GM21529 (cell line): ENCODE measurements at regions not wholly inside any gene's neighbourhood (a gene's known extent, or its start where the extent isn't known, plus 50 kb on each side); places are given as distances from the start of the nearest gene placed in this dataset.

Source experiments
- ATAC-seq: cut with Tn5 transposase; IDR thresholded peaks from one replicate; pipeline ENCODE4 v1.9.1; 2021; ENCODE audit not compliant: unreplicated experiment

DNA sequence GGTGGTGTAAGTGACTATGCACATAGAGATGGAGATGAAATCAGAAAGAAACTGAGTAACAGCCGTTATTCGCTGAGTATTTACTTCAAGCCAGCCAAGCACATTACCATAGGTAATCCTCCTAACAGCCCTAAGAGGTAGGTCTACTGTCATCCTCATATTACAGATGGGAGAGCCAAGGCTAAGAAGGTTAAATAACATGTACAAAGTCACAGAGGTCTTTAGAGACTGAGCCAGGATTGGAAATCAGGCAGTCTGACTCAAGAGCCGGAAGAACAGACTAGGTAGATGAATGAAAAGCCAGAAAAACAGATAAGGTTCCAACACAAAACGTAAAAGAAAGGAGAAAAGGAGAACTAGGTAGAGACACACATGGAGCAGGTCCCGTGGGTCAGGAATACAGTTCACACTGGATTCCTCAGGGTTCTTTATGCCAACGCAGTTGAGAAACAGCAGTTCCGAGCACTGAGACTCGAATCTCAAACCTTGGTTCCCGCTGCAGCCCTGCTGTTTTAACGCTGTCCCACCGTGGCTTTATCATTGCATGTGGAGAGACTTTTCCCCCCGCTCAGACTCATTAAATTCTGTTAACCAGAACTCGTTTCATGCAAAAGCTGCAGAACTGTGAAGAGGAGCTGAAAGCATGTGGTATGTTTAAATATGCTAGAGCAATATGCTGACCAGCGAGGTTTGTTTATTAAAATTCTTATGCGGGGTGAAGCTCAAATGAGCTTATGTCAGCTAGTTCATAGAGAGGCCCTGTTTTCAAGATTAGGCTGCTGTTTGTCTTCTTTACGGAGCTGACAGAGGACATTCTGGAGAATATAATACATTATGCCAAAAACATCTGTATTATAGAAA, 537.9 kb downstream of the CD83 start:
- no peak for ATAC-seq

GRCh38 chr6:14656078-14656521, 538.5 kb downstream of the CD83 start:
- ATAC-seq: peak; percentile 54

- ATAC-seq: no peak
These were observed 539.1 kb downstream of the CD83 start for GRCh38 chr6:14656649-14657048.

DNA sequence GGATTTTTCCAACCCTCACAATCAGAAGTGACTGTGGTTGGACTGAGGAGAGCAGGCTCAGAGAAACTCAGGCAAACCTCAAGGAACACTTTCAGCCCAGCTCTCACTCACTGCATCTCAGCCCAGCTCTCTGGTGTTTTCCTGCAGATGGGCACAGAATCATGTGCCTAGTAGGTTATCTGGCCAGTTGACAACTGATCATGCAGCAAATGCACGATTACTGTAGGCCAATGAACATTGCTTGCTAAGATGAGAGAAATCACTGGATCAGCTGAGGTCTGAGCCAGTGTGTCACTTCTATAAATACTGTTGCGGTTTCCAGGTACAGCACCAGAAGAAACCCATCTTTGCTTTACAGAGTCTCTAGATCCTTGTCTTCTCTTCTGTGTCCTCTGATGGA, 540.5 kb downstream of the CD83 start:
- no peak for ATAC-seq

GRCh38 chr6:14658886-14659561, 541.5 kb downstream of the CD83 start:
- no peak for ATAC-seq

GRCh38 chr6:14659841-14660240, 542.3 kb downstream of the CD83 start:
- no peak for ATAC-seq

DNA sequence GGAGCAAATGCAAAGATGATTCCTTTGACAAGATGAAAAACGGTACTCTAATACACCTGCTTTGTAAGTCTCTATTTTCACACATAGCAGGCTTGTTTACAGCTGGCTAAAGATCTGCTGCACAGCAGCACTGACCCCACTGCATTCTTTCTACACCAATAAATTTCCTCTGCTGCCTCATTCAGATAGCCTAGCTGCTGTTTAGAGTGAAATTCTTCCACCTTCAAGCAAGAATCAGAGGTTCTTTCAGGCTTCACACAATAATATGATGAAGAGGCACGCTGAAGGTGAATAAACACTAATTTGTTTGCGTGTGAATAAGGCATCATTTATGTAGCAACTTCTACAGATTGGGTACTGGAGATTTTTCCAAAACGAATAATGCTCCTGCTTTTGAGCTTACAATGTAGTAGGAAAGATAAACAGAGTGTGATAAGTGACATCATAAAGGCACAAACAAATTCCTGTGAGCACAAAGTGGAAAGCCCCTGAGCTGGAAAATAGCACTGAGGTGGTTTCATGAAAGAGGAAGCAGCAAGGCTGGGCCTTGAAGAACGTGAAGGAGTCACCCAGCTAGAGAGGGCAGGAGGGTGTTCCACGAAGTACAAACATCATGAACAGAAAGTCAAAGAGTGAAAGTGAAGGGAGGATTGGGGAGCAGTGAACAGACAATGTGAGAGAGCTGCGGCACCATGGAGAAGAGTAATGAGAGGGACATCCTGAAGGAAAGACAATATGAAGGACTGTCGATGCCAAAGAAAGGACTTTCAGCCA, 543.4 kb downstream of the CD83 start:
- ATAC-seq: peak; percentile 53

- ATAC-seq: no peak
These were observed 544.1 kb downstream of the CD83 start for GRCh38 chr6:14661691-14662090.

GRCh38 chr6:14664112-14664601, 546.6 kb downstream of the CD83 start:
- peak; percentile 60 for ATAC-seq

DNA sequence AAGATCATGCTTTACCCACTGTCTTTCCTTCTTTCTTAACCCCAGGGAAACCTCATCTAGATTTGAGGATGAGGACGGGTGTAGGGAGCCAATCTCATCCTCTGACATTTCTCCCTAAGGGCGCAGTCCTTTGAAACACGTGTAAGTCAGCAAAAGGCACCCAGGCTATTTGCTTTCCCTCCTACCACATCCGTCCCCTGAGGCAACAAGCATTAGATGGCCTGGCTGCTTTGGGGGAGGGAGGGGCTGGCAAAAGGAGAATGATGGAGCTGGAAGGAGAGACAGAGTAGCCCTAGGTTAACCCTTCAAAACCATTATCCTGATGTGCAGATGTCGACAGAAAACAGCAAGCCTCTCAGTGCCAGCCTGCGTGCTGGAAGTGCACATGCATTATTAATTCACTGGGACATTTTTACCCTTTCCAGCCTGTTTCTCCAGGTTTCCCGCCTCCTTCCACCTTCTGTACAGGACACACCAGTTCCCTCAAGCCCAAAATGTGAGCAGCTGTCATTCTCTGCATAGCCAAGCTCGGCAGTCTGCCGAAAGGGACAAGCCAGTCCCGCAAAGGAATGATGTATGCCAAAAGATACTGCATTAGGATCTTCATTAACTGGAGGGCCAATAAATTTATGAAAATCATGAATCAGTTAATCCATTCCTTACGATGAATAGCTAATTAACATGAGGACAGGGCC, 547.2 kb downstream of the CD83 start:
- ATAC-seq: no peak

GRCh38 chr6:14665827-14666724, 548.5 kb downstream of the CD83 start:
- peak; percentile 38 for ATAC-seq

GRCh38 chr6:14670806-14671205, 553.2 kb downstream of the CD83 start:
- ATAC-seq: no peak

DNA sequence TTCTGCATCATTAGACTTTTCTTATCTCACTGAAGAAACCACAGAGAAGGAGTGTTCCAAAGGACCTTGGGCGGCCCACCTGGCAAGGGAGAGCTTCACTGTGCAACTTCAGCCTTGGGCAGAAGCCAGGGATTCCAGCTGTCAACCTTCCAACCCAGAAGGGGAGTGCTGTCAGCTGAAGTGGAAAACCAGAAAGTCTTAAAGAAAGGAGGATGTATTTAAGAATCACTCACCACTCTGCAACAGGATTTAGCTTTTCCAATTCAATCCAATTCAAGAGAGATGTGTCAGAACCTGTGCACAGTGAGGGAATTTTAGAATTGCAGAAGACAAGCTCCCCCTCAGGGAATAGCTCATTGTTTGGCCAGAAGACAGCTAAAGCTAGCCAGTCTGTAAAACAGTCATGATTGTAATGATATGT, 553.7 kb downstream of the CD83 start:
- no peak for ATAC-seq

- ATAC-seq: no peak
These were observed 554.4 kb downstream of the CD83 start for GRCh38 chr6:14671937-14672336.

GRCh38 chr6:14673201-14673600, 555.6 kb downstream of the CD83 start:
- no peak for ATAC-seq

- ATAC-seq: no peak
These were observed 556.9 kb downstream of the CD83 start for GRCh38 chr6:14674458-14674857.

GRCh38 chr6:14674867-14675648, 557.5 kb downstream of the CD83 start:
- no peak for ATAC-seq

DNA sequence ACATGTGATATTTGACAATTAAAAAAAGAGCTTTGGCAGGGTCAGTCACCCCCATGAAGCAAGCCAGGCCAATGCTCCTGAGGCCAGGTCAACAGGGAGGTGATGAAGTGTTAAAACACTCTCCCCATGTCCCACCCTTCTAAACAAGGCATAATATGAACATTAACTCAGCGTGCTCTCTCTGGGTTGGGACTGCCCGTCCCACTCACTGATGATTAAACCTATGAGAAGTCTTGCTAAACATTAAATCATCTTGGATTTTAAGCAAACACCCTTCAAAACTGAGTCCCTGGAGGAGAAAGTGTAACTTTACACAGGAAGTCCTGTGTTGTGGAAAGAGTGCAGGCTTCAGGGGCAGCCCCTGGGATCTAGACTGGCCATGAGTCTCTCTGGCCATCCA, 558.5 kb downstream of the CD83 start:
- ATAC-seq: no peak
